Mesothelial cell of epicardium (in vitro differentiated cells): ENCODE measurements at regions not wholly inside any gene's neighbourhood (a gene's known extent, or its start where the extent isn't known, plus 50 kb on each side); places are given as distances from the start of the nearest gene placed in this dataset.

Experiments
- DNase-seq, 2 experiments: peaks; one replicate each; pipeline ENCODE4 v3.0.0; 2021; ENCODE audit warnings: low spot score in 2 of 2; ENCODE audit not compliant: unreplicated experiment in 2 of 2
- H3K27ac Mint-ChIP-seq: 2 replicates; pipeline ENCODE4 v1.8.0; 2021; ENCODE audit warnings: mixed read lengths
- H3K27me3 Mint-ChIP-seq: 2 replicates; pipeline ENCODE4 v1.8.0; 2021; ENCODE audit warnings: low read depth, mixed read lengths
- H3K36me3 Mint-ChIP-seq: 2 replicates; pipeline ENCODE4 v1.8.0; 2021; ENCODE audit warnings: mixed read lengths
- H3K4me1 Mint-ChIP-seq: 2 replicates; pipeline ENCODE4 v1.8.0; 2021; ENCODE audit warnings: mixed read lengths
- H3K4me3 Mint-ChIP-seq: 2 replicates; pipeline ENCODE4 v1.8.0; 2021; ENCODE audit warnings: mild to moderate bottlenecking, moderate library complexity, mixed read lengths
- H3K9me3 Mint-ChIP-seq: 2 replicates; pipeline ENCODE4 v1.8.0; 2021; ENCODE audit warnings: mixed read lengths
- TF ChIP-seq, protein P1 (sequence below): fragments of 200-600 bp; sonication (generic); IDR thresholded peaks from one replicate; pipeline ENCODE4 v1.5.0; 2021; ENCODE audit warnings: antibody characterized with exemption; ENCODE audit not compliant: unreplicated experiment

- Mint-ChIP-seq H3K4me3 (no peak overlapping the region), H3K9me3 (no peaks in the 10 kb centered on the region), H3K27ac (no peak overlapping the region), H3K4me1 (no peaks in the 10 kb centered on the region), H3K36me3 (no peaks in the 10 kb centered on the region), H3K27me3 (peaks cover 36% of the 10 kb centered on the region)
- TF ChIP-seq, protein P1, sequence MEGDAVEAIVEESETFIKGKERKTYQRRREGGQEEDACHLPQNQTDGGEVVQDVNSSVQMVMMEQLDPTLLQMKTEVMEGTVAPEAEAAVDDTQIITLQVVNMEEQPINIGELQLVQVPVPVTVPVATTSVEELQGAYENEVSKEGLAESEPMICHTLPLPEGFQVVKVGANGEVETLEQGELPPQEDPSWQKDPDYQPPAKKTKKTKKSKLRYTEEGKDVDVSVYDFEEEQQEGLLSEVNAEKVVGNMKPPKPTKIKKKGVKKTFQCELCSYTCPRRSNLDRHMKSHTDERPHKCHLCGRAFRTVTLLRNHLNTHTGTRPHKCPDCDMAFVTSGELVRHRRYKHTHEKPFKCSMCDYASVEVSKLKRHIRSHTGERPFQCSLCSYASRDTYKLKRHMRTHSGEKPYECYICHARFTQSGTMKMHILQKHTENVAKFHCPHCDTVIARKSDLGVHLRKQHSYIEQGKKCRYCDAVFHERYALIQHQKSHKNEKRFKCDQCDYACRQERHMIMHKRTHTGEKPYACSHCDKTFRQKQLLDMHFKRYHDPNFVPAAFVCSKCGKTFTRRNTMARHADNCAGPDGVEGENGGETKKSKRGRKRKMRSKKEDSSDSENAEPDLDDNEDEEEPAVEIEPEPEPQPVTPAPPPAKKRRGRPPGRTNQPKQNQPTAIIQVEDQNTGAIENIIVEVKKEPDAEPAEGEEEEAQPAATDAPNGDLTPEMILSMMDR: no peak
- no peak for DNase-seq
Measured at GRCh38 chr19:31402529-31403316, 53.5 kb upstream of the TSHZ3 start.

DNA sequence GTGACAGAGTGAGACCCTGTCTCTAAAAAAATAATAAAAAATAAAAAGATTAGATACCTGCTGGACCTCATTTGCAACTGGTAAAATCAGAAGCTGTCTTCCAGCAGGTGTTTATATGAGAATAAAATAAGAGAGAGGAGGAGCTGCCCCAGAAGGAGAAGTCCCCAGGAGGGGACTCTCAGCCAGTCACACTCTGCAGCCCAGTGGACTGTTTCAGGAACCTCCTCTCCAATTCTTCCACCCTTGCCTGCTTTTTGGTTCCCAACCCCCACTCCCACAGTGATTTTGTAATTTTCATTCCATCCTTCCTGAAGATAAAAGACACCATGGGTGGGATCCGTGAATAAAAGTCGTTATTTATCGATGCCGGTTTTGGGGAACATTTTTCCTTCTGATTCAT lies 56.9 kb upstream of the TSHZ3 start:
- no peaks in the 10 kb centered on the region for H3K9me3 Mint-ChIP-seq

DNA sequence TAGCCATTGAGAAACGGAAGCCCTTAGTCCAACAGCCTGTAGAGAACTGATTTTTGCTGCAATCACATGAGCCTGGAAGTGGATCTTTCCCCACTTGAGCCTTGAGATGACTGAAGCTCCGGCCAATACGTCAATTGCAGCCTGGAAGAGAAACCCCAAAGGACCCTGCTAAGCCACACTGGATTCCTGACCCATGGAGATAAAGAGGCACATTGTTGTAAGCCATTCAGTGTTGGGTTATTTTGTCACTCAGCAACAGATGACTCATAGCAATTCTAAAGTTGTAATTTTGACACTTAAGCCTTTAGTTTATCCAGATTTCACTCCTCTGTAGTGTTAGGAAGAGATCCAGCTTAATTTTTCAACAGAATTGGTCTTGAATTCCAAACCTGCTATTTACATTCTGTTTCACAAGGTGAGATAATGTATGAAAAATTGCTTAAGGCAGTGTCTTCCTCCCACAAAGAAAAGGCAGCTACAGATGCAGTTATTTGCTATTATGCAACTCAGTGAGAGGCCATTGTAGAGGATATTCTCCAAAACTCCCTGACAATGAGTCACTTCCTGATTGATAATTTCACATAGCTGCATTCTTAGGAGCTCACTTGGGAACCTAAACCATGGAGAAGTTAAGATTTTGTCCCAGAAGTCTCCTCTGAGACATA lies 59.4 kb upstream of the TSHZ3 start:
- no peak for DNase-seq
- no peaks in the 10 kb centered on the region for H3K9me3 Mint-ChIP-seq
- peaks cover 2% of the 10 kb centered on the region for H3K36me3 Mint-ChIP-seq
- no peak overlapping the region for H3K27ac Mint-ChIP-seq
- H3K4me1 Mint-ChIP-seq: peaks cover 9% of the 10 kb centered on the region
- TF ChIP-seq, protein P1: no peak
- H3K4me3 Mint-ChIP-seq: no peak overlapping the region
- H3K27me3 Mint-ChIP-seq: peaks cover 9% of the 10 kb centered on the region

More for the DNA sequence above, 56.9 kb upstream of the TSHZ3 start:
- no peak for DNase-seq
- peaks cover 2% of the 10 kb centered on the region for H3K36me3 Mint-ChIP-seq
- no peak overlapping the region for H3K27ac Mint-ChIP-seq
- TF ChIP-seq, protein P1: no peak
- no peak overlapping the region for H3K4me3 Mint-ChIP-seq
- H3K4me1 Mint-ChIP-seq: peaks cover 9% of the 10 kb centered on the region
- peaks cover 16% of the 10 kb centered on the region for H3K27me3 Mint-ChIP-seq

DNA sequence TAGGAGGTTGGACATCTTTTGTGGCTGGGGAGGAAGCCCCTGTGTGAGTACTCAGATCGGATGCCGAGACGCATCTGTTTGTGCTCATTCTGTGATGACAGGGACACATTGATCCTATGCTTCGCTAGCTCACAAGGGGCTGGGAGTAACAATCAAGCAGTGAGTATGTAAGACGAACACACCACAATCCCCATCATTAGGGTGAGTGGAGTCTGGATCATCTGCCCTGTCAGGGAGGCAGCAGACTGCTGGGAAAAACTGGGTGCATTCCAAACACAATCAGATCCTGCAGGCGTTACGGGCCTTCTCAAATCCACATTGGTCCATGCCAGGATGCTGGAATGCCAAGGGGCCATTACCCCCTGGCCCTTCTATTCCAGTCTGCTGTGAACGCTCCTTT lies 64.1 kb upstream of the TSHZ3 start:
- Mint-ChIP-seq H3K36me3 (peaks cover 2% of the 10 kb centered on the region), H3K9me3 (no peaks in the 10 kb centered on the region), H3K27me3 (peaks cover 20% of the 10 kb centered on the region), H3K27ac (no peak overlapping the region), H3K4me1 (peaks cover 13% of the 10 kb centered on the region), H3K4me3 (no peak overlapping the region)
- TF ChIP-seq, protein P1: no peak
- DNase-seq: no peak

DNA sequence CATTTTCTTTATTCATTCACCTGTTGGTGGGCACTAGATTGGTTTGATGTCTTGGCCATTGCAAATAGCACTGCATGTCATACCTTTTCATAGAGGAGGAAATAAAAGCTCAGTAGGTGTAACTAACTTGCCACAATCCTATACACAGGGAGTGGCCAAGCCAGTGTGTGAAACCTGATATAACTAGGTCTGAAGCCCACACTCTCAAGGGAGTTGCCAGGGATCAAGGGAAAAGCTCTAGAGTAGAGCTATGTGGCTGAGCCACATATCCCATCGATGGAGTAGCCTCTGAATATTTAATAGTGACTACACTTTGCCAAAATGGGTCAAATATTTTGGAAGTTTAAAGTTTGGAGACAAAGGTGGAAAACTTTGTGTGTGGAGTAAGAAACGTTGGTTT lies 66.1 kb upstream of the TSHZ3 start:
- H3K36me3 Mint-ChIP-seq: peaks cover 2% of the 10 kb centered on the region
- H3K9me3 Mint-ChIP-seq: no peaks in the 10 kb centered on the region
- TF ChIP-seq, protein P1: no peak
- peaks cover 37% of the 10 kb centered on the region for H3K27me3 Mint-ChIP-seq
- DNase-seq: no peak
- H3K4me3 Mint-ChIP-seq: no peak overlapping the region
- no peak overlapping the region for H3K27ac Mint-ChIP-seq
- peaks cover 12% of the 10 kb centered on the region for H3K4me1 Mint-ChIP-seq
